NCI-H2029 (cell line): ENCODE measurements at regions not wholly inside any gene's neighbourhood (a gene's known extent, or its start where the extent isn't known, plus 50 kb on each side); places are given as distances from the start of the nearest gene placed in this dataset.

Source experiments
- DNase-seq: peaks from one replicate; lab custom pipeline; 2025; lab: John Stamatoyannopoulos, UW

DNA sequence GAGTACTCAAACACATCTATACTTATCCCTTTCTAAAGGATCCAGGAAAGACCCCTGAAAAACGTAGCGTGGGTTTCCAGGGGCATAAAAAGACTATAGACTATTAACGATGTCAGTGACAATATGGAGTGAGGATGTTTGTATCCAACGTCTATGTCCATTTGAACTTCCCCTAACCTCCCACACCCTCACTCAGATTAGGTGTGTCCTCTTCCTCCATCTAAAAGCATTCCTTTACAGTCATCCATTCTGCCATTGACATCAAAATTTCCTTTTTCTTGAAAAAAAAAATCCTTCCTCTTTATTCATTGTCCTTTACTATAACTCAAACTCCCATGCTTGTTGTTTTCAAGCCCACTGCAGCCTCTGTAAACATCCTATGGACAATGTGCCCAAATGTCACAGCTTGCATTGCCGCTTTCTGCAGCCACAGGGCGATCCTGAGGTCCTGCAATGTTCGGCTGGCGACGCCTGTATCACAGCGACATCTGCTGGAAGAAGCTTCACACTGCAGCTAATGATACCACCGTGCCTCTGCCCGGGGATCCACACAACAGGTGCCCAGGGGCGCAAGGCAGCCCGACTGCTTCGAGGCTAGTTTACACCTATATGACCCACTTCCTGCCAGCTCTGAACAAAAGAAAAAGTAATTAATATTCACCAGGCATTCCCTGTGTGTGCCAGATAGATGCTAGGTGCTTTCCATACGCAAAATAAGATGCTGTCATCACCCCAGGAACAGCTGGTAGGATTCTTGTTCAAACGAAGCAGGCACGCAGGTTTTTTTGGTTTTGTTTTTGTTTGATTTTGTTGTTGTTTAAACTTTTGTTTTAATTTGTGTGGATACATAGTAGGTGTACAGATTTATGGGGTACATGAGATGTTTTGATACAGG, 267.9 kb upstream of the GHITM start:
- peak; percentile 40 for DNase-seq

DNA sequence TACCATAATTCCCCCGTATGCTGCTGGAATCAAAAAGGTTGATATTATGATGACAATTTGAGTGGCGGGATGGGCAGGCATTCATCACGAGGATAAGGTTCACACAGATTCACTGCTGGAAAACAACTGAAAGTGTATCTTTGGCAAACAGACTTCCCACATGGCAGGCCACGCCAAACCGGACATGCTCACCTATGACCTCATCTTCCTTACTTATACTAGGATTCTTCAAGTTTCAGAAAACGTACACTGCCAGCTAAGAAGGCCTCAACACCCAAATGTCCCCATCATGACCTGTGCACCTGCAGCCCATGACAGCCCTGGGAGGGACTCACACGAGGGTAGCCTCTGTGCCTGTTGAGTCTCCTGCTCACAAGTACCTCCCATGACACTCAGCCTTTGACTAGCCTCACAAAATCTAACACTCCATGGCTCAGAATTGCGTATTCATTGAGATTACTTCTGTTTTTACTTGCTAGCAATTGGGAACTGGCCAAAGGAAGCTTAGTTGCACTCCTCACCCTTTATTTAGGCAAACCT, 259.0 kb upstream of the GHITM start:
- no peak for DNase-seq

DNA sequence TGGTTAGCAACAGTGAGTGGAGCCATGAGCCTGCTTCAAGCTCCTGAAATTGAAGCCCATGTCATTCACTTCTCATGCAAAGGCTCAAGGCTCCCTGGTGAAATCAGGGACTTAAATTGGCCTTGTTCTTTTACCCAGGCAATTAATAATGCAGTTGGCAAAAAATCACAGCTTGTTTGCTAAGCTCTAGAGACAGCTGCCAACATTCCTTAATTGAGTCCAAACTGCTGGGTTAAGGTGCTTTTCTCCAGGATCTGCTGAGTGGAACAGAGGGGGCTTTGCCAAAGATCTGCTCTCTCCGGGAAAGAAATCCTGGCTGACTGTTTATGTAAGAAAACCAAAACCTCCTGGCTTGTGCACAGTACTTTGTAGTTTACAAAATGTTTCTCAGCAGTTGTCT, 257.6 kb upstream of the GHITM start:
- DNase-seq = no peak

GRCh38 chr10:83886871-83887270, 252.4 kb upstream of the GHITM start:
- peak; percentile 19 for DNase-seq

DNA sequence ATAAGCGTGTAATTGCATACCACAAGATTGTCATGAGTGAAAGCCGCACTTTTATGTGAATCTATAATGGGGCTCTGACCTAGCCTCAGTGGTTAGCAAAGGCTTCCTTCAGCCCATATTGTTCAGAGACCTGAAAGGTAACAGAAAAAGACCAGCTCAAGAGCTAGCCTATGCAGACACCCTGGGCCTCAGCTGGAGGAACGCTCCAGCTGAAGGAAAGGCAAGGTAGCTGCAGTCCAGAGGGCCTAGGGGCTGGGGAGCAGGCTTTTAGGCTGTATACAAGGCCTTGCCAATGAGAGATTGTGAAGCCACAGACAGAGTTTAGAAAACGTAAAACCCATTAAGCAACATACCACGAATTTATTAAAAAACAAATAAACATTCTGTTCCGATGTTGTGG, 246.6 kb upstream of the GHITM start:
- no peak for DNase-seq

GRCh38 chr10:83896219-83896618, 243.1 kb upstream of the GHITM start:
- no peak for DNase-seq

- no peak for DNase-seq
Observed at GRCh38 chr10:83897626-83898025, 241.7 kb upstream of the GHITM start.

DNA sequence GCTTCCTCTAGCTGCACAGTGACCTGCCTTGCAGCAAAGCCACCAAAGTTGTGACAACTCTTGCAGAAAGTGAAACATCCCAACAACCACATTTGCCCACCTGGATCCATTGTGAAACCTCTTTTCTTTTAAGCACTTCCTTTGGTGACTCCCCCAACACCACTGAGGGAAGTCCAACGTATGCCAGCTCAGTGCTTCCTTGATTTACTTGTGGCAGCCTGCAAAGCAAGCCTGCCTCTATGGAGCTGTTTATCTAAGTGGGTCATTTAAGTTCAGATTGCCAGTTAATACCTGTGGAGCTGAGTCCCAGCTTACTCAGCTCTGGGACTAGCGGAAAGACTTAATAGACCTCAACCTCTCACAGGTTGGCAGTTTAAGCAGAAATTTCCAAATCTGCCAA, 230.8 kb upstream of the GHITM start:
- no peak for DNase-seq

- DNase-seq = no peak
Observed at GRCh38 chr10:83909001-83909400, 230.3 kb upstream of the GHITM start.

DNA sequence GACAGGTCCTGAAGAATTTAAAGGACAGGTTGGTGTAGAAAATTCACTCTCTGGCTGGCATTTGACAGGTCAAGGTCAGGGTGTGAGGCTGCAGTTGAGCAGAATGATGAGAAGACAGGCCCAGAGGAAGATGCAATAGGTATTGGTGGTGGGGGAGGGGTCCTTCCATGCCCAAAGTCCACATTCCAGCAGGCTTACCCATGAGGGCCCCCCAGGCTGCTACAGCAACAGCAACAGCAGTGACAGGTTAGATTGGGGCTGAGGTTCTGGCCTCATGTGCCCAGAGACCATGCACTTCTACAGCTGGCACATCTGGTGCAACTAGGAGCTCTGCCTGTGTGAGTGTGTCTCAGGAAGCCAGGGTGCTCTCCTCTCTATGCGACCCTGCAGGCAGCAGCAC, 223.5 kb upstream of the GHITM start:
- no peak for DNase-seq

GRCh38 chr10:83917537-83918506, 221.5 kb upstream of the GHITM start:
- DNase-seq = no peak

DNA sequence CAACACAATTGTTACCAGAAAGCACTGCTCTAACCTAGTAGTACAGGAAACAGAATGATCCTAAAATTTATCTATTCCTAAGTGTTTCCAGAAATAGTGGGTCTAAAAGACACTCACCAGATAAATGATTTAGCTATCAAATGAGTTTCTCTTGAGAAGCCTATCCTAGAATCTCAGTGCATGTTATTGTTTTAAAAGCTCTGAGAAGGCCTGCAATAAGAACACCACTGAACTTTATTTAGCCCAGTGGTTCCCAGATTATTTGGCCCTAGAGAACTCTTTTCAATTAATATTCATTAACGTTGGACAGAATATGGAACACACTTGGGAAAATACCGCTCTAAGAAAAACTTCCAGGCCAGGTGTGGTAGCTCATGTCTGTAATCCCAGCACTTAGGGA, 220.1 kb upstream of the GHITM start:
- DNase-seq = no peak

- DNase-seq = no peak
Observed at GRCh38 chr10:83921984-83922860, 217.1 kb upstream of the GHITM start.

DNA sequence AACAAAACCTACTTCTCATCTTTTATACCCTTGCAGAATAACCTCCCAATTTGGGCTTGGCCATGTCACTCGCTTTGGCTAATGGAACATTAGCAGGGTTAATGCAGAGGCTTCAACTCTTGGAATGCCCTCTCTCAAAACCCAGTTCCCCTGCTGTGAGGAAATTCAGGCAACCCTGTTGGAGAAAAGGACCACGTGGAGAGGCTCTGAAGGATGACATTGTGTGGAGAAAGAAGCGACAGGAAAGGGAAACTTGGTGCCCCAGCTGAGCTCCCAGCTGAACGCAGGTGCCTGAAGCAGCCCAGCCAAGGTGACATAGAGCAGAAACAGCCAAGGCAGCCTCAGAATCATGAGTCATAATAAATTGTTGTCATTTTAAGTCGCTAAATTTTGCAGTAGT, 214.2 kb upstream of the GHITM start:
- no peak for DNase-seq

DNA sequence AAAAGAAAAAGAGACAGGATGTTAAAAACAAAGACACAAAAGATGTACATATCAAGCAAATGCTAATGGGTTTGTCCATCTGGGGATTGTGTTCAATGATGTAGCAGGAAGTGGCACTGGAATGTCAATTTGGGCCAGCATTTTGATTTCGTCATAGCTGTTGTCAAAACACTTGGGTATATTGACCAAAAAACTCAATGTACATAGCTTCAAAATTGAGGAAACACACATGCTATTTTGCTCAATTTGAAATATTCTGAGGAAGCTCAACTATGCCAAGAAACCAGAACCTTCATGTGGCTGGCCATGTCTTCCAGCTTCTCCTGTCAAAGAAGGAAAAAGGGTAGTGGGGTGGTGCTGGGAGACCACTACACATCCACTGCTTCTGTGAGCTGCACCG, 212.7 kb upstream of the GHITM start:
- DNase-seq = no peak

- DNase-seq = no peak
Observed at GRCh38 chr10:83927166-83927565, 212.1 kb upstream of the GHITM start.

GRCh38 chr10:83929399-83929798, 209.9 kb upstream of the GHITM start:
- DNase-seq = no peak

DNA sequence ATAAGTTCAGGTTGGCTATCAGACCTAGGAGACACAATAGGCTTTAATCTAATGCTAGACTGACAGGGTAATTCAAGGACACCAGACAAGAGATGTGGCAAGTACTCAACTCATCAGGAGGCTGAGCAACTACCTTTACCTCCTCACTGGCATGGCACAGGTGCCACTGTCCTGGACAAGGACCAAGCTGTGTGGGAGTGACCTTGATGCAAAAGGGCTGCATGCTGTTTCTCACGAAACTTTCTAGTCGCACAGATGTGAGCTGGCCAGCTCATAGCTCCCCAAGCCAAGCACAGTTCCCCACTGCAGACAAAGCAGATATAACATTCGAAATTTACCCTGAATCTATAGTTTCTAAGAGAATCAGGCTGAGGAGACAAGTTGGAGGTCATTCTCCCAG, 207.6 kb upstream of the GHITM start:
- no peak for DNase-seq

DNA sequence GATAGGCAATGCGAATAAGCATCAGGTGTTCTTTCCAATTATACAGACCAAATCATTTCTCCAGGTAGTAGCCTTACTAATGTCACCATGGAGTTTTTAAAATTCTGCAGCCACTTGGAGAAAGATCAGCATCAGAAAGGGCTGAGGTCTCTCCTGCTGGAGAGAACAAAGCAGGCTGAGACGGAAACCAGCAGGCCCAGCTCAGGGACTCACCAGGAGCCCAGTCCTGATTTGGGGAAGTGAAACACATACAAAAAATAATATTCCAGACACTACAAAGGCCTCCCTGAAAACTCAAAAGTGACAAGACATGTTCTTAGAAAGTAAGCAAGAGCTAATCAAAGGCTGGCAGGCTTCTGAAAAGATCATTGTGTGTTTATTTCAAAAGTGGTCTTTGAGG, 207.1 kb upstream of the GHITM start:
- no peak for DNase-seq

- DNase-seq = no peak
Observed at GRCh38 chr10:83934062-83934461, 205.2 kb upstream of the GHITM start.

DNA sequence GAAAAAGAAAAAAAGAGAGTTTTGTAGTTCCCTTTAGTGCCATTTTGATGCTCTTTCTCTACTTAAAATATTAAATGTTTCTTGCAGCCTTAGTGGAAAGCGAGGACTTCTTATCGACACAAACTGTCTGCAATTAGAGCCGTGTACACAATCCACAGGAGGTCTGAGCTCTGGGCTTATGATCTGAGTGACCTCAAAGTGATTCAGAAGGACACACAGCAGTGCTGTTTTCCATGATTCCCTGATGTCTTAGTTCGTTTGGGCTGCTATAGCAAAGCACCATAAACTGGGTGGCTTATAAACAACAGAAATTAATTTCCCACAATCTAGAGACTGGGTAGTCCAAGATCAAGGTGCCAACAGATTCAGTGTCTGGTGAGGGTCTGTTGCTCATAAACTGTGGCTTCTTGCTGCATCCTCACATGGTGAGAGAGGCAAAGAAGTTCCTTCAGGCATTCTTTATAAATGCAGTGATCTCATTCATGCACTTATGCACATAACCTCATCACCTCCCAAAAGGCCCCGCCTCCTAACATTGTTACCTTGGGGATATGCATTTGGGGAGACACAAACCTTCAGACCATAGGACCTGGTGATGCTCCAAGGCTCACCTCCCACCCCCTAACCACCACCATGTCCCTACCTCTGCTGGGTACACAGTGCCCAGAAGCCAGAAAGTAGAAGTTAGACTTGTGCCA, 204.5 kb upstream of the GHITM start:
- DNase-seq = no peak
